Naive thymus-derived CD4-positive, alpha-beta T cell (primary cell): ENCODE measurements at regions not wholly inside any gene's neighbourhood (a gene's known extent, or its start where the extent isn't known, plus 50 kb on each side); places are given as distances from the start of the nearest gene placed in this dataset.

Experiments
- ATAC-seq: fragments of 150-1000 bp; cut with Tn5 transposase; 2 replicates; pipeline ENCODE4 v1.10.0; 2021; ENCODE audit warnings: mild to moderate bottlenecking, moderate library complexity
- CTCF ChIA-PET: fragments of 350-600 bp; sonication (Branson Sonifier 250); formaldehyde crosslinking; loops from one replicate; lab custom pipeline; 2021; ENCODE audit warnings: antibody characterized with exemption; lab: Charles Lee
- POLR2A ChIA-PET: fragments of 350-600 bp; sonication (Branson Sonifier 250); formaldehyde crosslinking; loops from one replicate; lab custom pipeline; 2021; ENCODE audit warnings: antibody characterized with exemption, inconsistent platforms; lab: Charles Lee
- DNase-seq, 9 donors: peaks; one replicate each; pipeline versions ENCODE4 v3.0.0 to v3.0.0-alpha.2; 2020 to 2022; ENCODE audit warnings: mixed read lengths in 1 of 9
- H3K27ac ChIP-seq: one replicate; pipeline ENCODE4 v1.7.0; 2013; ENCODE audit warnings: mild to moderate bottlenecking, low read depth, low read length, moderate library complexity
- H3K27me3 ChIP-seq, 2 donors: one replicate each; pipeline ENCODE4 v1.7.0; 2013; ENCODE audit warnings: low read length in 2 of 2, mild to moderate bottlenecking in 2 of 2, moderate library complexity in 2 of 2; ENCODE audit not compliant: control insufficient read depth in 2 of 2, insufficient read depth in 2 of 2
- H3K36me3 ChIP-seq, 3 experiments: 1 replicate in 2 of 3; 2 replicates in 1 of 3; pipeline ENCODE4 v1.7.0; 2013; ENCODE audit warnings: low read length in 3 of 3, mild to moderate bottlenecking in 3 of 3, moderate library complexity in 1 of 3; ENCODE audit not compliant: insufficient read depth in 3 of 3, control insufficient read depth in 2 of 3
- H3K4me1 ChIP-seq, 2 donors: one replicate each; pipeline ENCODE4 v1.7.0; 2013; ENCODE audit warnings: low read length in 2 of 2, mild to moderate bottlenecking in 2 of 2, moderate library complexity in 1 of 2; ENCODE audit not compliant: control insufficient read depth in 2 of 2, insufficient read depth in 2 of 2
- H3K4me3 ChIP-seq: 2 replicates; pipeline ENCODE4 v1.7.0; 2013; ENCODE audit warnings: mild to moderate bottlenecking, low read length
- H3K9me3 ChIP-seq, 3 experiments: 1 replicate in 2 of 3; 2 replicates in 1 of 3; pipeline ENCODE4 v1.7.0; 2013; ENCODE audit warnings: low read length in 3 of 3; ENCODE audit not compliant: control insufficient read depth in 2 of 3
- H3K27ac Mint-ChIP-seq, 9 donors: one replicate each; pipeline ENCODE4 v1.8.0; 2020 to 2022; ENCODE audit warnings: mixed read lengths in 9 of 9, mild to moderate bottlenecking in 8 of 9, moderate library complexity in 5 of 9, inconsistent platforms in 2 of 9
- H3K27me3 Mint-ChIP-seq, 5 donors: one replicate each; pipeline ENCODE4 v1.8.0; 2021 to 2022; ENCODE audit warnings: mixed read lengths in 5 of 5, mild to moderate bottlenecking in 1 of 5
- H3K36me3 Mint-ChIP-seq, 5 donors: one replicate each; pipeline ENCODE4 v1.8.0; 2020 to 2022; ENCODE audit warnings: mixed read lengths in 5 of 5, mild to moderate bottlenecking in 3 of 5, inconsistent platforms in 1 of 5
- H3K4me1 Mint-ChIP-seq, 7 donors: one replicate each; pipeline ENCODE4 v1.8.0; 2020 to 2022; ENCODE audit warnings: mixed read lengths in 7 of 7, mild to moderate bottlenecking in 3 of 7, inconsistent platforms in 1 of 7
- H3K4me3 Mint-ChIP-seq, 10 donors: one replicate each; pipeline ENCODE4 v1.8.0; 2020 to 2022; ENCODE audit warnings: mild to moderate bottlenecking in 10 of 10, mixed read lengths in 10 of 10, moderate library complexity in 6 of 10, inconsistent platforms in 2 of 10
- H3K9me3 Mint-ChIP-seq, 11 donors: one replicate each; pipeline ENCODE4 v1.8.0; 2020 to 2022; ENCODE audit warnings: mixed read lengths in 11 of 11, mild to moderate bottlenecking in 4 of 11, inconsistent platforms in 1 of 11, moderate library complexity in 1 of 11
- intact Hi-C, 2 donors: fragments of 100-400 bp; cut with micrococcal nuclease; formaldehyde crosslinking; loops; one replicate each; pipeline ENCODE4 v1.15.1; 2023

GRCh38 chrX:40199704-40200103, 101.9 kb upstream of the BCOR start:
- Histone ChIP-seq H3K4me3 (no peak overlapping the region), H3K4me1 (peaks cover 2 to 5% of the 10 kb centered on the region in 2 donors), H3K36me3 (no peaks in the 10 kb centered on the region), H3K9me3 (no peaks in the 10 kb centered on the region), H3K27ac (no peak overlapping the region), H3K27me3 (no peaks in the 10 kb centered on the region)
- no peak overlapping the region for H3K4me3 Mint-ChIP-seq
- DNase-seq (no peak), ATAC-seq (no peak)
- POLR2A ChIA-PET: interaction anchor here (0.6 kb wide), 1 partner anchor 32 kb away, joined by 5 read pairs; no protein-coding TSS in a partner anchor
- no peak overlapping the region for H3K27ac Mint-ChIP-seq
- H3K36me3 Mint-ChIP-seq: no peaks in the 10 kb centered on the region
- H3K9me3 Mint-ChIP-seq: no peaks in the 10 kb centered on the region
- peaks cover 0 to 17% (median 9%) of the 10 kb centered on the region in 7 donors for H3K4me1 Mint-ChIP-seq
- intact Hi-C loops: no loop called here
- CTCF ChIA-PET: no interaction called here
- H3K27me3 Mint-ChIP-seq: no peaks in the 10 kb centered on the region

GRCh38 chrX:40197071-40197470, 99.3 kb upstream of the BCOR start:
- H3K36me3 Mint-ChIP-seq: no peaks in the 10 kb centered on the region
- no peaks in the 10 kb centered on the region for H3K9me3 Mint-ChIP-seq
- DNase-seq: no peak
- CTCF ChIA-PET: no interaction called here
- Histone ChIP-seq H3K27me3 (no peaks in the 10 kb centered on the region), H3K27ac (no peak overlapping the region), H3K4me3 (no peak overlapping the region), H3K36me3 (no peaks in the 10 kb centered on the region), H3K9me3 (no peaks in the 10 kb centered on the region), H3K4me1 (no peaks in the 10 kb centered on the region)
- no peaks in the 10 kb centered on the region for H3K27me3 Mint-ChIP-seq
- intact Hi-C loops: no loop called here
- H3K4me1 Mint-ChIP-seq: peaks cover 0 to 9% (median 0%) of the 10 kb centered on the region in 7 donors
- ATAC-seq: no peak
- H3K27ac Mint-ChIP-seq: no peak overlapping the region
- no peak overlapping the region for H3K4me3 Mint-ChIP-seq
- POLR2A ChIA-PET: no interaction called here

- intact Hi-C loops: no loop called here
- POLR2A ChIA-PET: interaction anchor here (0.6 kb wide), 1 partner anchor 272 kb away, joined by 3 read pairs; no protein-coding TSS in a partner anchor
- H3K4me1 ChIP-seq: no peaks in the 10 kb centered on the region
- no peaks in the 10 kb centered on the region for H3K27me3 Mint-ChIP-seq
- no peak for ATAC-seq
- no peaks in the 10 kb centered on the region for H3K4me1 Mint-ChIP-seq
- no peak overlapping the region for H3K4me3 ChIP-seq
- H3K36me3 ChIP-seq: no peaks in the 10 kb centered on the region
- no peak overlapping the region for H3K27ac Mint-ChIP-seq
- H3K27ac ChIP-seq: no peak overlapping the region
- no peaks in the 10 kb centered on the region for H3K36me3 Mint-ChIP-seq
- no peaks in the 10 kb centered on the region for H3K27me3 ChIP-seq
- DNase-seq: no peak
- H3K4me3 Mint-ChIP-seq: peak overlapping the region in 1 of 10 donors; percentile 29
- no peaks in the 10 kb centered on the region for H3K9me3 Mint-ChIP-seq
- CTCF ChIA-PET: no interaction called here
- no peaks in the 10 kb centered on the region for H3K9me3 ChIP-seq
Observed at GRCh38 chrX:40195368-40195767, 97.6 kb upstream of the BCOR start.

- Histone ChIP-seq H3K27me3 (no peaks in the 10 kb centered on the region), H3K4me1 (no peaks in the 10 kb centered on the region), H3K27ac (no peak overlapping the region), H3K9me3 (no peaks in the 10 kb centered on the region), H3K4me3 (no peak overlapping the region), H3K36me3 (no peaks in the 10 kb centered on the region)
- peaks cover 0 to 2% (median 0%) of the 10 kb centered on the region in 11 donors for H3K9me3 Mint-ChIP-seq
- DNase-seq (no peak), ATAC-seq (no peak)
- peaks cover 0 to 3% (median 0%) of the 10 kb centered on the region in 5 donors for H3K27me3 Mint-ChIP-seq
- CTCF ChIA-PET: no interaction called here
- no peaks in the 10 kb centered on the region for H3K36me3 Mint-ChIP-seq
- POLR2A ChIA-PET: no interaction called here
- H3K27ac Mint-ChIP-seq: no peak overlapping the region
- no peak overlapping the region for H3K4me3 Mint-ChIP-seq
- intact Hi-C loops: no loop called here
- peaks cover 0 to 4% (median 0%) of the 10 kb centered on the region in 7 donors for H3K4me1 Mint-ChIP-seq
Observed at GRCh38 chrX:40192196-40192595, 94.4 kb upstream of the BCOR start.

- no peaks in the 10 kb centered on the region for H3K9me3 ChIP-seq
- Mint-ChIP-seq H3K27me3 (peaks cover 0 to 3% (median 0%) of the 10 kb centered on the region in 5 donors), H3K9me3 (peaks cover 0 to 12% (median 5%) of the 10 kb centered on the region in 11 donors), H3K4me3 (no peak overlapping the region), H3K27ac (no peak overlapping the region), H3K36me3 (peaks cover 0 to 10% (median 4%) of the 10 kb centered on the region in 5 donors), H3K4me1 (peaks cover 0 to 4% (median 0%) of the 10 kb centered on the region in 7 donors)
- DNase-seq: no peak
- H3K27ac ChIP-seq: no peak overlapping the region
- intact Hi-C loops: no loop called here
- CTCF ChIA-PET: no interaction called here
- no peaks in the 10 kb centered on the region for H3K27me3 ChIP-seq
- H3K36me3 ChIP-seq: no peaks in the 10 kb centered on the region
- no peak for ATAC-seq
- no peaks in the 10 kb centered on the region for H3K4me1 ChIP-seq
- POLR2A ChIA-PET: no interaction called here
- no peak overlapping the region for H3K4me3 ChIP-seq
Observed at GRCh38 chrX:40189637-40190036, 91.9 kb upstream of the BCOR start.

GRCh38 chrX:40188573-40189417, 91.0 kb upstream of the BCOR start:
- Histone ChIP-seq H3K36me3 (no peaks in the 10 kb centered on the region), H3K27ac (no peak overlapping the region), H3K9me3 (no peaks in the 10 kb centered on the region), H3K4me3 (no peak overlapping the region), H3K4me1 (no peaks in the 10 kb centered on the region), H3K27me3 (no peaks in the 10 kb centered on the region)
- Mint-ChIP-seq H3K27ac (no peak overlapping the region), H3K4me1 (peaks cover 0 to 4% (median 0%) of the 10 kb centered on the region in 7 donors), H3K27me3 (peaks cover 0 to 3% (median 0%) of the 10 kb centered on the region in 5 donors), H3K36me3 (peaks cover 0 to 10% (median 4%) of the 10 kb centered on the region in 5 donors), H3K4me3 (no peak overlapping the region), H3K9me3 (peaks cover 0 to 15% (median 5%) of the 10 kb centered on the region in 11 donors)
- ATAC-seq (no peak), DNase-seq (no peak)
- intact Hi-C loops: no loop called here
- CTCF ChIA-PET: no interaction called here
- POLR2A ChIA-PET: interaction anchor here (1.6 kb wide), 1 partner anchor 12 kb away, joined by 5 read pairs; no protein-coding TSS in a partner anchor
